Breast epithelium (tissue), 4 donors: ENCODE measurements at regions not wholly inside any gene's neighbourhood (a gene's known extent, or its start where the extent isn't known, plus 50 kb on each side); places are given as distances from the start of the nearest gene placed in this dataset.

ENCODE experiments used
- DNase-seq, 2 donors: peaks; one replicate each; pipeline ENCODE4 v3.0.0-alpha.2; 2019; ENCODE audit warnings: low spot score in 2 of 2
- H3K27ac ChIP-seq, 2 donors: fragments of 200-600 bp; sonication (generic) in 1 of 2; one replicate each; pipeline ENCODE4 v1.5.1; 2016 to 2019; ENCODE audit warnings: mild to moderate bottlenecking in 1 of 2
- H3K27me3 ChIP-seq, 2 donors: fragments of 200-600 bp; sonication (generic) in 1 of 2; one replicate each; pipeline versions ENCODE4 v1.5.1 to v1.6.0; 2017 to 2019; ENCODE audit warnings: control low read depth in 1 of 2, mild to moderate bottlenecking in 1 of 2
- H3K36me3 ChIP-seq: fragments of 200-600 bp; one replicate; pipeline ENCODE4 v1.5.1; 2019
- H3K4me1 ChIP-seq, 2 donors: fragments of 200-600 bp; sonication (generic); one replicate each; pipeline ENCODE4 v1.5.1; 2016 to 2019; ENCODE audit warnings: control low read depth in 1 of 2
- H3K4me3 ChIP-seq, 3 donors: fragments of 200-600 bp; sonication (generic); 1 replicate in 2 of 3; 2 replicates in 1 of 3; pipeline ENCODE4 v1.5.1; 2016 to 2019; ENCODE audit warnings: mild to moderate bottlenecking in 3 of 3, moderate library complexity in 2 of 3
- H3K9me3 ChIP-seq, 2 donors: fragments of 200-600 bp; sonication (generic) in 1 of 2; one replicate each; pipeline ENCODE4 v1.5.1; 2016 to 2019; ENCODE audit warnings: control low read depth in 1 of 2
- CTCF ChIP-seq, 3 donors: fragments of 450-650 bp; IDR thresholded peaks; one replicate each; pipeline ENCODE4 v1.5.1; 2016 to 2017; ENCODE audit warnings: antibody characterized with exemption in 3 of 3, mild to moderate bottlenecking in 3 of 3, moderate library complexity in 3 of 3
- POLR2A ChIP-seq: fragments of 450-650 bp; IDR thresholded peaks from one replicate; pipeline ENCODE4 v1.6.1; 2016; ENCODE audit warnings: antibody characterized with exemption, mild to moderate bottlenecking, moderate library complexity
- POLR2AphosphoS5 ChIP-seq, 3 donors: sonication (generic); formaldehyde crosslinking; IDR thresholded peaks; one replicate each; pipeline ENCODE4 v1.6.1; 2017; ENCODE audit warnings: antibody characterized with exemption in 3 of 3
- intact Hi-C: fragments of 100-400 bp; cut with DNase I; formaldehyde crosslinking; loops from one replicate; pipeline ENCODE4 v1.15.1; 2023; ENCODE audit warnings: low total_unique reads

- intact Hi-C loops, result no loop called here
- Histone ChIP-seq H3K4me3 (no peak overlapping the region), H3K36me3 (no peaks in the 10 kb centered on the region), H3K27ac (peak overlapping the region in 1 of 2 donors; percentile 33), H3K4me1 (no peaks in the 10 kb centered on the region), H3K9me3 (peaks cover 10 to 19% of the 10 kb centered on the region in 2 donors), H3K27me3 (no peaks in the 10 kb centered on the region)
- DNase-seq, result no peak
- TF ChIP-seq POLR2A, result no peak
- TF ChIP-seq CTCF (IDR thresholded peaks at IDR 0.05), result no peak
- peak in 1 of 3 donors; percentile 31 for TF ChIP-seq POLR2AphosphoS5 (IDR thresholded peaks at IDR 0.05)
These were observed 349.2 kb downstream of the MAFB start for GRCh38 chr20:40339661-40340449.

- H3K27ac ChIP-seq, result no peak overlapping the region
These were observed 352.5 kb downstream of the MAFB start for GRCh38 chr20:40336533-40336932.

GRCh38 chr20:40335901-40336351, 353.1 kb downstream of the MAFB start:
- no peaks in the 10 kb centered on the region for H3K27me3 ChIP-seq
- no peak for DNase-seq
- intact Hi-C loops, result no loop called here
- H3K4me3 ChIP-seq, result no peak overlapping the region
- H3K9me3 ChIP-seq, result no peaks in the 10 kb centered on the region
- no peak for TF ChIP-seq POLR2A
- TF ChIP-seq POLR2AphosphoS5 (IDR thresholded peaks at IDR 0.05), result peak in 1 of 3 donors; percentile 24
- no peak for TF ChIP-seq CTCF (IDR thresholded peaks at IDR 0.05)
- no peaks in the 10 kb centered on the region for H3K4me1 ChIP-seq
- no peak overlapping the region for H3K27ac ChIP-seq
- no peaks in the 10 kb centered on the region for H3K36me3 ChIP-seq

More at GRCh38 chr20:40336533-40336932, 352.5 kb downstream of the MAFB start:
- no peak overlapping the region for H3K4me3 ChIP-seq
- TF ChIP-seq POLR2A (no peak), POLR2AphosphoS5 (IDR thresholded peaks at IDR 0.05) (no peak), CTCF (IDR thresholded peaks at IDR 0.05) (no peak)
- no peaks in the 10 kb centered on the region for H3K4me1 ChIP-seq
- no peak for DNase-seq
- H3K27me3 ChIP-seq, result no peaks in the 10 kb centered on the region
- no peaks in the 10 kb centered on the region for H3K9me3 ChIP-seq
- no peaks in the 10 kb centered on the region for H3K36me3 ChIP-seq
- intact Hi-C loops, result no loop called here

GRCh38 chr20:40335437-40335836, 353.6 kb downstream of the MAFB start:
- no peaks in the 10 kb centered on the region for H3K4me1 ChIP-seq
- H3K27me3 ChIP-seq, result no peaks in the 10 kb centered on the region
- H3K4me3 ChIP-seq, result no peak overlapping the region
- no peaks in the 10 kb centered on the region for H3K36me3 ChIP-seq
- intact Hi-C loops, result no loop called here
- no peak for DNase-seq
- TF ChIP-seq POLR2A (no peak), POLR2AphosphoS5 (IDR thresholded peaks at IDR 0.05) (no peak), CTCF (IDR thresholded peaks at IDR 0.05) (no peak)
- H3K9me3 ChIP-seq, result no peaks in the 10 kb centered on the region
- peak overlapping the region; percentile 3 to 43 for H3K27ac ChIP-seq

- Histone ChIP-seq H3K27ac (no peak overlapping the region), H3K4me1 (no peaks in the 10 kb centered on the region), H3K9me3 (no peaks in the 10 kb centered on the region), H3K27me3 (no peaks in the 10 kb centered on the region), H3K36me3 (no peaks in the 10 kb centered on the region), H3K4me3 (no peak overlapping the region)
- intact Hi-C loops, result no loop called here
- DNase-seq, result no peak
- TF ChIP-seq POLR2AphosphoS5 (IDR thresholded peaks at IDR 0.05), result no peak
These were observed 355.4 kb downstream of the MAFB start for GRCh38 chr20:40333591-40333990.
